ENCODE measurements at regions not wholly inside any gene's neighbourhood (a gene's known extent, or its start where the extent isn't known, plus 50 kb on each side); places are given as distances from the start of the nearest gene placed in this dataset.

DNA sequence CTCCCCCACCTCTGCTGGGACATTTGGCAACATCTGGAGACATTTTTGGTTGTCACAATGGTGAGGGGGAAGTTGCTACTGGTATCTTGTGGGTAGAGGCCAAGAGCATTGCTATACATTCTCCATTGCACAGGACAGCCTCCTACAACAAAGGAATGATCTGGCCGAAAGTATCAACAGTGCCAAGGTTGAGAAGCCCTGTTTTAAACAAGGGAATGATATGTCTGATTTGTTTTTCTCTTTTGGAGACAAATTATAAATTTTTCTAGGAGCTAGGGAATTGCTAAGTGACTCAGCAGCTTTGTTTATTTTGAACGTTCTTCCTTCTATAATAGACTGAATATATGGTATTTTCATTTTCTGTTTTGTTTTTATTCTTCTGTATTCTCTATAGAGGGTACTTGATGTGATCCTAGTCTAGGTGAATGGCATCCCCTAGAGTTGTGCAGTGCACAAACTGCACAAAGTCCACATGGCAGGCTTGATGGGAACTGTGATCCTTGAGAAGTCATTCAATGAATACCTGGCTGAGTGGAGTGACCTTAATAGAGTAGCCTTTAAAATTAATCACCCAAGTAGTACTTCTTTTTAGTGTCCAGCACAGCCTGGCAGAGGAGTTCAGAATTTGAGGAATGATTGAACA, 288.6 kb upstream of the USP24 start:
- H2AFZ ChIP-seq (ENCODE audit: low read length) = no peak overlapping the region
- no peaks in the 10 kb centered on the region for H4K20me1 ChIP-seq (ENCODE audit: insufficient read depth, low read length)
- H3K27me3 ChIP-seq (ENCODE audit: insufficient read depth, low read length) = no peaks in the 10 kb centered on the region
- H3F3A ChIP-seq (ENCODE audit: insufficient read depth, low read length) = no peaks in the 10 kb centered on the region
- H3K9me3 ChIP-seq (ENCODE audit: low read length) = no peaks in the 10 kb centered on the region
- H3K4me1 ChIP-seq (ENCODE audit: insufficient read depth, low read length, severe bottlenecking) = no peaks in the 10 kb centered on the region
- TF ChIP-seq, protein P1, sequence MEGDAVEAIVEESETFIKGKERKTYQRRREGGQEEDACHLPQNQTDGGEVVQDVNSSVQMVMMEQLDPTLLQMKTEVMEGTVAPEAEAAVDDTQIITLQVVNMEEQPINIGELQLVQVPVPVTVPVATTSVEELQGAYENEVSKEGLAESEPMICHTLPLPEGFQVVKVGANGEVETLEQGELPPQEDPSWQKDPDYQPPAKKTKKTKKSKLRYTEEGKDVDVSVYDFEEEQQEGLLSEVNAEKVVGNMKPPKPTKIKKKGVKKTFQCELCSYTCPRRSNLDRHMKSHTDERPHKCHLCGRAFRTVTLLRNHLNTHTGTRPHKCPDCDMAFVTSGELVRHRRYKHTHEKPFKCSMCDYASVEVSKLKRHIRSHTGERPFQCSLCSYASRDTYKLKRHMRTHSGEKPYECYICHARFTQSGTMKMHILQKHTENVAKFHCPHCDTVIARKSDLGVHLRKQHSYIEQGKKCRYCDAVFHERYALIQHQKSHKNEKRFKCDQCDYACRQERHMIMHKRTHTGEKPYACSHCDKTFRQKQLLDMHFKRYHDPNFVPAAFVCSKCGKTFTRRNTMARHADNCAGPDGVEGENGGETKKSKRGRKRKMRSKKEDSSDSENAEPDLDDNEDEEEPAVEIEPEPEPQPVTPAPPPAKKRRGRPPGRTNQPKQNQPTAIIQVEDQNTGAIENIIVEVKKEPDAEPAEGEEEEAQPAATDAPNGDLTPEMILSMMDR (IDR thresholded peaks at IDR 0.05; ENCODE audit: low read length) = no peak
- TF ChIP-seq EZH2 (IDR thresholded peaks at IDR 0.05; ENCODE audit: borderline replicate concordance, low read length) = no peak
- no peak overlapping the region for H3K4me3 ChIP-seq (ENCODE audit: low read depth, low read length, poor library complexity, severe bottlenecking)
- H3K9me2 ChIP-seq (ENCODE audit: low read depth, low read length) = no peaks in the 10 kb centered on the region
- no peaks in the 10 kb centered on the region for H3K36me3 ChIP-seq (ENCODE audit: insufficient read depth, low read length)
- H3K27ac ChIP-seq (ENCODE audit: low read depth, low read length, poor library complexity, severe bottlenecking) = no peak overlapping the region
- H3K79me2 ChIP-seq (ENCODE audit: insufficient read depth, low read length) = no peaks in the 10 kb centered on the region
- H3K9ac ChIP-seq (ENCODE audit: low read length) = no peak overlapping the region
- H3K4me2 ChIP-seq (ENCODE audit: low read length) = no peak overlapping the region

DNA sequence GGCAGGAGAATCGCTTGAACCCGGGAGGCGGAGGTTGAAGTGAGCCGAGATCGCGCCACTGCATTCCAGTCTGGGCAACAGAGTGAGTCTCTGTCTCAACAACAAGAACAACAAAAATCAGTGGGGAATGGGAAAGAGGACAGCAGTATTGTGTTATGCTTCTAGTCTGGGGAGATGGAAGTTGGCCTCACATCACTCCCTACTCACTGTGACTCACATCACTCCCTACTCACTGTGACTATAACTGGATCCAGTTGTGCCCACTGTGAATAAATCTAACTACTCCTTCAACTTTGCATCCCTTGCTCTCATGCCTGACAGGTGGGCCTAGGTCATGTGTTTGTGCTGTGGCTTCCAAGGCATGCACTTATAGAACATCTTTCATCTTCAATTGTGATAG, 285.4 kb upstream of the USP24 start:
- no peak overlapping the region for H2AFZ ChIP-seq (ENCODE audit: low read length)
- no peaks in the 10 kb centered on the region for H3K27me3 ChIP-seq (ENCODE audit: insufficient read depth, low read length)
- H3K79me2 ChIP-seq (ENCODE audit: insufficient read depth, low read length) = no peaks in the 10 kb centered on the region
- no peaks in the 10 kb centered on the region for H3K9me3 ChIP-seq (ENCODE audit: low read length)
- TF ChIP-seq, protein P1 (IDR thresholded peaks at IDR 0.05; ENCODE audit: low read length) = no peak
- TF ChIP-seq EZH2 (IDR thresholded peaks at IDR 0.05; ENCODE audit: borderline replicate concordance, low read length) = no peak
- no peak overlapping the region for H3K4me2 ChIP-seq (ENCODE audit: low read length)
- H3K9me2 ChIP-seq (ENCODE audit: low read depth, low read length) = no peaks in the 10 kb centered on the region
- no peak overlapping the region for H3K9ac ChIP-seq (ENCODE audit: low read length)
- no peak overlapping the region for H3K27ac ChIP-seq (ENCODE audit: low read depth, low read length, poor library complexity, severe bottlenecking)
- no peaks in the 10 kb centered on the region for H3K4me1 ChIP-seq (ENCODE audit: insufficient read depth, low read length, severe bottlenecking)
- H4K20me1 ChIP-seq (ENCODE audit: insufficient read depth, low read length) = no peaks in the 10 kb centered on the region
- no peaks in the 10 kb centered on the region for H3K36me3 ChIP-seq (ENCODE audit: insufficient read depth, low read length)
- no peaks in the 10 kb centered on the region for H3F3A ChIP-seq (ENCODE audit: insufficient read depth, low read length)
- no peak overlapping the region for H3K4me3 ChIP-seq (ENCODE audit: low read depth, low read length, poor library complexity, severe bottlenecking)

DNA sequence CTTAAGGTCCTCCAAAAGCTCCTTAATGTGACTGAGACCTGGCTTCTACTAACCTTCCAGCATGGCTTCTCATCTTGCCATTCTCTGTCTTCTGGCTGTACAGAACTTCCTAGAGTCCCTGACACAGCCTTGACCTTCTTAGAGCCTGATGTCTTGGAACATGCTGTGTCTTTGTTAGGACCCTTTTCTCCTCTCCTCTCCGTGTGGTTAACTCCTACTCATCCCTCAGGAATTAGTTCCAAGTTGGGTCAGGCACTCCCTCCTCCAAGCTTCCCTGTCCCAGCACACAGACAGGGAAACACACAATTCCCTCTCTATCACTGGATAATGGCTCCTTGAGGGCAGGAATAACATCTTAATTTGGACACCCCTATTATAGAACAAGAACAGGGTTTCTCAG, 275.4 kb upstream of the USP24 start:
- Histone ChIP-seq H3K9ac (ENCODE audit: low read length) (no peak overlapping the region), H3K9me2 (ENCODE audit: low read depth, low read length) (no peaks in the 10 kb centered on the region), H3K4me2 (ENCODE audit: low read length) (no peak overlapping the region), H3K9me3 (ENCODE audit: low read length) (no peaks in the 10 kb centered on the region), H3K36me3 (ENCODE audit: insufficient read depth, low read length) (no peaks in the 10 kb centered on the region), H3K79me2 (ENCODE audit: insufficient read depth, low read length) (no peaks in the 10 kb centered on the region), H3K27me3 (ENCODE audit: insufficient read depth, low read length) (no peaks in the 10 kb centered on the region), H3F3A (ENCODE audit: insufficient read depth, low read length) (no peaks in the 10 kb centered on the region), H2AFZ (ENCODE audit: low read length) (no peak overlapping the region), H3K4me1 (ENCODE audit: insufficient read depth, low read length, severe bottlenecking) (no peaks in the 10 kb centered on the region), H3K4me3 (ENCODE audit: low read depth, low read length, poor library complexity, severe bottlenecking) (no peak overlapping the region), H4K20me1 (ENCODE audit: insufficient read depth, low read length) (no peaks in the 10 kb centered on the region), H3K27ac (ENCODE audit: low read depth, low read length, poor library complexity, severe bottlenecking) (no peak overlapping the region)
- TF ChIP-seq EZH2 (IDR thresholded peaks at IDR 0.05; ENCODE audit: borderline replicate concordance, low read length) = no peak
- TF ChIP-seq, protein P1 (IDR thresholded peaks at IDR 0.05; ENCODE audit: low read length) = no peak
